Left ventricle myocardium inferior (tissue), 1 donor: ENCODE measurements at regions not wholly inside any gene's neighbourhood (a gene's known extent, or its start where the extent isn't known, plus 50 kb on each side); places are given as distances from the start of the nearest gene placed in this dataset.

ENCODE experiments used
- DNase-seq: peaks from one replicate; pipeline ENCODE4 v3.0.0-alpha.2; 2020
- H3K27ac ChIP-seq: fragments of 200-600 bp; replicated peaks from 2 replicates; pipeline ENCODE4 v1.8.0; 2021
- H3K27me3 ChIP-seq: fragments of 200-600 bp; 2 replicates; pipeline ENCODE4 v1.8.0; 2021; ENCODE audit warnings: low read depth
- H3K36me3 ChIP-seq: fragments of 200-600 bp; 2 replicates; pipeline ENCODE4 v1.8.0; 2021
- H3K4me1 ChIP-seq: fragments of 200-600 bp; 2 replicates; pipeline ENCODE4 v1.8.0; 2021
- H3K4me3 ChIP-seq: fragments of 200-600 bp; 2 replicates; pipeline ENCODE4 v1.8.0; 2021; ENCODE audit warnings: mild to moderate bottlenecking, moderate library complexity
- H3K9me3 ChIP-seq: fragments of 200-600 bp; replicated peaks from 2 replicates; pipeline ENCODE4 v1.8.0; 2021
- intact Hi-C: fragments of 100-400 bp; cut with micrococcal nuclease; formaldehyde crosslinking; loops from one replicate; pipeline ENCODE4 v1.11.0; 2022
- TF ChIP-seq, protein P1 (sequence below): fragments of 200-600 bp; IDR thresholded peaks from 2 replicates; pipeline ENCODE4 v1.8.0; 2021; ENCODE audit warnings: antibody characterized with exemption, mild to moderate bottlenecking, borderline replicate concordance
- donor health status: DM: no; HTN: yes; CAD: no; lungs with severe emphysema.

DNA sequence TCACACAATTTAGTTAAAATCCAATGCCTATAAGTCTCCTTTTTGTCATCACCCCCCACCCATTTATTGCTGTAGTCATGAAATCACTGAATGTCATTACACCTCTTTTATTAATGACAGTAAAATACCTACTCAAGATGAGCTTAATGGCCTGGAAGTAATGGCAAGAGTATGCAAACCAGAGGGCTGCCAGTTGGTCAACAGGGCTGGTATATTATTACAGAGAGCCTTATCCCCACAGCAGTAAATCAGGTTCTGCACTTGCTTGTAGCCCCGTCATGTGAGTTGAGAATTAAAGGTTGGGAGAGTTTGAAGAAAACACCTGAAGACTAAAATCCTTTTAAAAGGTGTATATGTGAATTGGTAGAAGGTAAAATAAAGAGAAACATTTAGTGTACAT, 372.4 kb downstream of the MAT2B start:
- TF ChIP-seq, protein P1, sequence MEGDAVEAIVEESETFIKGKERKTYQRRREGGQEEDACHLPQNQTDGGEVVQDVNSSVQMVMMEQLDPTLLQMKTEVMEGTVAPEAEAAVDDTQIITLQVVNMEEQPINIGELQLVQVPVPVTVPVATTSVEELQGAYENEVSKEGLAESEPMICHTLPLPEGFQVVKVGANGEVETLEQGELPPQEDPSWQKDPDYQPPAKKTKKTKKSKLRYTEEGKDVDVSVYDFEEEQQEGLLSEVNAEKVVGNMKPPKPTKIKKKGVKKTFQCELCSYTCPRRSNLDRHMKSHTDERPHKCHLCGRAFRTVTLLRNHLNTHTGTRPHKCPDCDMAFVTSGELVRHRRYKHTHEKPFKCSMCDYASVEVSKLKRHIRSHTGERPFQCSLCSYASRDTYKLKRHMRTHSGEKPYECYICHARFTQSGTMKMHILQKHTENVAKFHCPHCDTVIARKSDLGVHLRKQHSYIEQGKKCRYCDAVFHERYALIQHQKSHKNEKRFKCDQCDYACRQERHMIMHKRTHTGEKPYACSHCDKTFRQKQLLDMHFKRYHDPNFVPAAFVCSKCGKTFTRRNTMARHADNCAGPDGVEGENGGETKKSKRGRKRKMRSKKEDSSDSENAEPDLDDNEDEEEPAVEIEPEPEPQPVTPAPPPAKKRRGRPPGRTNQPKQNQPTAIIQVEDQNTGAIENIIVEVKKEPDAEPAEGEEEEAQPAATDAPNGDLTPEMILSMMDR = no peak
- no peaks in the 10 kb centered on the region for H3K4me1 ChIP-seq
- intact Hi-C loops = no loop called here

DNA sequence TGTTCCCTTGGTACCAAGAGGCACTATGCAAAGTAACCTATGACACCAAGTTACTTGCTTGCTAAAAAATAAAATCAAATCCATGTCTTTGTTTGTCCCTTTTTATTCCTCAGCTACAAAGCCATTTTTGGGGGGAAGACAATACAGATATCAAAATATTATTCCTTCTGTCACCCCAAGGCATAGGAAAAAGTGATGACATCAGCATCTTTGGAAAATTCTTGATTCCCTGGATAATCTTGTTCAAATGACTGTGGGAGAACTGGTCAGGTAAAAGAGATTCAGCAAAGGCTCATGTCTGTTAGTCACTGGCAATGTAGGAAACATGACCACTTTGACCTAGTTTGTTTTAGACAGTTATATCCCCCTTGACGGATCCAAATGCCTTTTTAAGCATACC, 373.1 kb downstream of the MAT2B start:
- H3K27ac ChIP-seq = no peak overlapping the region
- H3K27me3 ChIP-seq = no peaks in the 10 kb centered on the region
- intact Hi-C loops = no loop called here
- H3K4me1 ChIP-seq = no peaks in the 10 kb centered on the region
- no peak for DNase-seq
- TF ChIP-seq, protein P1 = no peak
- no peaks in the 10 kb centered on the region for H3K36me3 ChIP-seq
- H3K4me3 ChIP-seq = no peak overlapping the region
- no peaks in the 10 kb centered on the region for H3K9me3 ChIP-seq

More for the DNA sequence above, 372.4 kb downstream of the MAT2B start:
- H3K27me3 ChIP-seq = no peaks in the 10 kb centered on the region
- no peak for DNase-seq
- no peaks in the 10 kb centered on the region for H3K9me3 ChIP-seq
- H3K27ac ChIP-seq = no peak overlapping the region
- H3K36me3 ChIP-seq = no peaks in the 10 kb centered on the region
- no peak overlapping the region for H3K4me3 ChIP-seq

DNA sequence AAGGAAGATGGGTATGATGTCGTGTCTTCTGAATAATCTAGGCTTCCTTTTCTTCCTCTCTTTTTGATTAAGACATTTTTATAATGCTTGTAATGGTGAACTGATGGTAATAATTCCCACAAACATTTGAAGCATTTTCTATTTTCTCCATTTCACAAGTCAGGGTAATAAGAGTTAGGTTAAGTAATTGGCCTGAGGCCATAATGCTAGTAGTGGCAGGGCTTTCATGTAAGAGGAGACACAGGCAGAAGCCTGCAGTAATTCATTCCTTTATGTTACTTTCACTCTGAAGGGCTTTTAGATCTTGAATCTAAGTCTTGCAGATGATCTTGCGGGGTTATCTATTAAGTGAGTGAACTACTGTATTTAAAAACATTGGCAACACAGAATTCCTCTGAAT, 374.9 kb downstream of the MAT2B start:
- H3K4me3 ChIP-seq = no peak overlapping the region
- TF ChIP-seq, protein P1 = no peak
- H3K27me3 ChIP-seq = no peaks in the 10 kb centered on the region
- no peaks in the 10 kb centered on the region for H3K4me1 ChIP-seq
- no peaks in the 10 kb centered on the region for H3K36me3 ChIP-seq
- intact Hi-C loops = loop anchor here (5.0 kb wide), 1 partner anchor 213 kb away; no protein-coding TSS in a partner anchor
- H3K9me3 ChIP-seq = no peaks in the 10 kb centered on the region
- no peak for DNase-seq
- no peak overlapping the region for H3K27ac ChIP-seq

GRCh38 chr5:163885117-163885516, 379.7 kb downstream of the MAT2B start:
- H3K36me3 ChIP-seq = no peaks in the 10 kb centered on the region
- H3K27me3 ChIP-seq = no peaks in the 10 kb centered on the region
- H3K4me3 ChIP-seq = no peak overlapping the region
- no peaks in the 10 kb centered on the region for H3K4me1 ChIP-seq
- H3K27ac ChIP-seq = no peak overlapping the region
- intact Hi-C loops = no loop called here
- no peak for DNase-seq
- TF ChIP-seq, protein P1 = no peak
- H3K9me3 ChIP-seq = no peaks in the 10 kb centered on the region

GRCh38 chr5:163887854-163888253, 382.4 kb downstream of the MAT2B start:
- Histone ChIP-seq H3K27me3 (no peaks in the 10 kb centered on the region), H3K9me3 (no peaks in the 10 kb centered on the region), H3K4me1 (no peaks in the 10 kb centered on the region), H3K4me3 (no peak overlapping the region), H3K27ac (no peak overlapping the region), H3K36me3 (no peaks in the 10 kb centered on the region)
- TF ChIP-seq, protein P1 = no peak
- intact Hi-C loops = no loop called here
- no peak for DNase-seq

GRCh38 chr5:163888366-163888765, 382.9 kb downstream of the MAT2B start:
- no peak for DNase-seq
- Histone ChIP-seq H3K27ac (no peak overlapping the region), H3K27me3 (no peaks in the 10 kb centered on the region), H3K4me3 (no peak overlapping the region), H3K36me3 (no peaks in the 10 kb centered on the region), H3K4me1 (no peaks in the 10 kb centered on the region), H3K9me3 (no peaks in the 10 kb centered on the region)
- intact Hi-C loops = no loop called here
- TF ChIP-seq, protein P1 = no peak
